C4-2B (cell line): ENCODE measurements at regions not wholly inside any gene's neighbourhood (a gene's known extent, or its start where the extent isn't known, plus 50 kb on each side); places are given as distances from the start of the nearest gene placed in this dataset.
"Not testable (repeated sequence)": the region's sequence is repeated elsewhere in the genome, so short reads cannot be mapped to it uniquely, and the experiment has no call there.

ENCODE experiments used
- H3K27ac ChIP-seq: fragments of 450-650 bp; 2 replicates; pipeline ENCODE4 v1.5.1; 2017
- CTCF ChIP-seq: fragments of 450-650 bp; conservative IDR thresholded peaks from 2 replicates; pipeline ENCODE4 v1.5.1; 2017; ENCODE audit warnings: mild to moderate bottlenecking
- ZFX ChIP-seq: fragments of 450-650 bp; IDR thresholded peaks from 2 replicates; pipeline ENCODE4 v1.6.1; 2017

DNA sequence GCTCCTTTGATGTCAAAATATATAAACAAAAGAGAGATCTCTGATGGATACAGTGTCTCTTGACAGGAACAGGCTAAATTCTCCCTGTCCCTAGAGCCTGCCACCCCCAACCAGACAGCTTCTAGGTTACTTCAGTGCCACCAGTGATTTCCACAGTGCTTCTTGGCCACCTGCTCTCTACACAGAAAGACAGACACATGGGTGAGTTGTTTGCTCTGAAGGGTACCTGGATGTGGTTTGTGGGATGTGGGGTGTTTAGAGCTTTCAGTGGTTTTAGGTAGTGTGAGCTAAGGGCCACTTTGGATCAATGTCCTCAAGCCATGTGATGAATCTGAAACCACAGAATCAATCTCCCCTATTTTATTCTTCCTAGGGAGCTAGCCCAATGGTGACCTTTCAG lies 125.4 kb downstream of the ANKRD18B start:
- TF ChIP-seq CTCF (no peak), ZFX (no peak)
- H3K27ac ChIP-seq: no peak overlapping the region

- TF ChIP-seq ZFX: no peak
- TF ChIP-seq CTCF: no peak
Observed at GRCh38 chr9:33651125-33651524, 127.1 kb downstream of the ANKRD18B start.

GRCh38 chr9:33659921-33660320 lies 135.4 kb upstream of the PRSS3 start:
- no peak for TF ChIP-seq CTCF
- no peak for TF ChIP-seq ZFX
- no peak overlapping the region for H3K27ac ChIP-seq

More at GRCh38 chr9:33651125-33651524, 127.1 kb downstream of the ANKRD18B start:
- no peak overlapping the region for H3K27ac ChIP-seq

DNA sequence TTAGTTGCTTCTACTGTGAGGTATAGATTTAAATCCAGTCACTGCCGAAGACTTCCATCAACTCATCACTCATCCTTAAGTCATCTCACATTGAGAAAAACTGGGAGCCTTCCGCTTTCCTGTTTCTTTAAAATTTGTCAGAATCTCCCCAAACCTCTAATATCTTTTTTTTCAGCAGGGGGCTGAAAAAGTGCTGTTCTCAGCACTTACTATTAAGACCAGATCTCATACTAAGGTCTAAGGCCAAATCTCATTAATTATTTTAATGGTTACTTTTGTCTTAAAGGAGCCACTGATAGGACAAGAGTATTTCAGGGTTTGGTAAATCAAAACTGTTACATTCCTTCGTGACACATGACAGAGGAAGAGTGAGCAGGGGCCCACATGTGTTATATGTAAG lies 134.6 kb upstream of the PRSS3 start:
- H3K27ac ChIP-seq: no peak overlapping the region
- TF ChIP-seq CTCF (no peak), ZFX (no peak)

GRCh38 chr9:33661176-33661575 lies 134.2 kb upstream of the PRSS3 start:
- no peak overlapping the region for H3K27ac ChIP-seq
- TF ChIP-seq CTCF (no peak), ZFX (no peak)

GRCh38 chr9:33662871-33663270 lies 132.5 kb upstream of the PRSS3 start:
- TF ChIP-seq ZFX: no peak
- TF ChIP-seq CTCF: no peak
- no peak overlapping the region for H3K27ac ChIP-seq

DNA sequence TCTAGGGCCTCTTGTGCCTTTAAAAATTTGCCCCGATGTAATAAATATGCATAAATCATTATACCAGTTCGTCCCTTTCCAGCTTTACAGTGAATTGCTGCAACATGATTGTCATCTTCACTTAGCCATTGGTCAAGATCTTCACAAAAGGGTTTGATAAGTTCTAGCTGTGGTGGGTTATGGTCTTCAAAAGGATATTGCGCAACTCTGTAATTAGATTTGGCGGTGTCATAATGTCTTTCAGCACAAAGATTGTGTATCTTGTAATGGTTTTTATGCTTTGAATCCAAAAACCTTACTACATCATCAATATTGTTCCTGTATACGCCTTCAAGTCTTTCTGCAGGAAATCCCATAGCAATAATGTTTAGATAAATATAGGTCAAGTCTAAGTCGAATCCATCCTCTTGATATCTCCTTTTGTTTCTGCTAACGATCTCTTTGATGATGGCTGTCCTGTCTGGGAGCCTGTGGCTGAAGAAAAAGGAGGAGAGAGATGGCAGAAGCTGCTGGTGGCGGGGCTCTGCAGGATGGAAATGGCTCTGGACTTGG lies 119.1 kb upstream of the PRSS3 start:
- H3K27ac ChIP-seq: not testable (repeated sequence)

DNA sequence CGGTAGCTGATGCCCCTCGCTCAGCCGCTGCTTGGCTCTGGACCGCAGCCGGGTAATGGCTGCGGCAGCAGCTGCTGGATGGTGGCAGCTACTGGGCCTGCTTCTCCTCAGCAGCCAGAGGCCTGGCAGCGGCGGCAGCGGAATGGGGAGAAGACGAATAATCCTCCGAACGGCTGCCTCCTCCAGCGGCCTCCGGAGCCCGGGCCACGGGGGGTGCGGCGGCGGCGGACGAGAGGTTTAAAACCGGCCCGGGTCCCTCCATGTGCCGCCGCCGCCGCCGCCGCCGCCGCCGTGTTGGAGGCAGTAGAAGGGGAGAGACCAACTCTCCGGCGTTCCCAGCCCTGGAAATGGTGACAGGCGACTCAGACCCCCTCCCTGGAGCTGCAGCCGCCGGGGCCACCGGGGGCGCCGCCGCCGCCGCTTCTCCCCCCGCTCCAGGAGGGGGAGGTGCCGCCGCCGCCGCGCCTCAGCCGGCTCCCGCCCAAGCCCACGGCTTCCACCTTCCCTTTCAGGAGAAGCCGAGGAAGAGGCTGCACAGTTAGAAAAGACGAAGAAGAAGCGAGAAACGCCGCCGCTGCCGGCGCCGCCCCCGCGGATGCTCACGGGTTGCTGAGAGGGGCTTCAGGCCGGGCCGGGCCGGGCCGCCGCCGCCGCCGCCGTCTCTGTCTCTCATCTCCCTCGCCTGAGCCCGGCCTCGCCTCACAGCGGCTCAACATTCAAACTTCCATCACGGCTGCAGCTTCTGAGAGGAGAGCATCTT lies 118.4 kb upstream of the PRSS3 start:
- TF ChIP-seq ZFX (no peak), CTCF (no peak)
- H3K27ac ChIP-seq: no peak overlapping the region
